GM18907 (cell line): ENCODE measurements at regions not wholly inside any gene's neighbourhood (a gene's known extent, or its start where the extent isn't known, plus 50 kb on each side); places are given as distances from the start of the nearest gene placed in this dataset.
A peak's percentile ranks its signal among the peaks of the same experiment; 100 is the strongest.

Source experiments
- ATAC-seq: cut with Tn5 transposase; IDR thresholded peaks from one replicate; pipeline ENCODE4 v1.9.1; 2021; ENCODE audit warnings: mild to moderate bottlenecking, moderate library complexity; ENCODE audit not compliant: unreplicated experiment

- no peak for ATAC-seq
Observed at GRCh38 chr12:66960006-66960405, 281.1 kb upstream of the GRIP1 start.

- ATAC-seq, result no peak
Observed at GRCh38 chr12:66960704-66961690, 282.1 kb upstream of the GRIP1 start.

- ATAC-seq, result no peak
Observed at GRCh38 chr12:66962290-66962689, 283.4 kb upstream of the GRIP1 start.

GRCh38 chr12:66963901-66964300 is 285.0 kb upstream of the GRIP1 start:
- ATAC-seq, result no peak

- ATAC-seq, result no peak
Observed at GRCh38 chr12:66964629-66965028, 285.8 kb upstream of the GRIP1 start.

GRCh38 chr12:66965621-66966020 is 286.7 kb upstream of the GRIP1 start:
- ATAC-seq, result no peak

GRCh38 chr12:66971816-66972215 is 292.9 kb upstream of the GRIP1 start:
- ATAC-seq, result no peak

- no peak for ATAC-seq
Observed at GRCh38 chr12:66976526-66976925, 292.6 kb upstream of the CAND1 start.

GRCh38 chr12:66978802-66979201 is 290.4 kb upstream of the CAND1 start:
- ATAC-seq, result no peak

- ATAC-seq, result no peak
Observed at GRCh38 chr12:66979251-66979650, 289.9 kb upstream of the CAND1 start.

GRCh38 chr12:66984077-66984476 is 285.1 kb upstream of the CAND1 start:
- no peak for ATAC-seq

GRCh38 chr12:66984962-66985361 is 284.2 kb upstream of the CAND1 start:
- no peak for ATAC-seq

GRCh38 chr12:66999141-66999540 is 270.0 kb upstream of the CAND1 start:
- no peak for ATAC-seq

- no peak for ATAC-seq
Observed at GRCh38 chr12:67001251-67001650, 267.9 kb upstream of the CAND1 start.

GRCh38 chr12:67002720-67003119 is 266.4 kb upstream of the CAND1 start:
- ATAC-seq, result no peak

GRCh38 chr12:67006610-67007009 is 262.5 kb upstream of the CAND1 start:
- ATAC-seq, result no peak

- ATAC-seq, result no peak
Observed at GRCh38 chr12:67014642-67015041, 254.5 kb upstream of the CAND1 start.

GRCh38 chr12:67018105-67018504 is 251.1 kb upstream of the CAND1 start:
- ATAC-seq, result no peak

- ATAC-seq, result no peak
Observed at GRCh38 chr12:67019070-67019469, 250.1 kb upstream of the CAND1 start.

- peak; percentile 89 for ATAC-seq
Observed at GRCh38 chr12:67025543-67026114, 243.5 kb upstream of the CAND1 start.

GRCh38 chr12:67026487-67027246 is 242.5 kb upstream of the CAND1 start:
- ATAC-seq, result no peak

GRCh38 chr12:67028529-67028928 is 240.6 kb upstream of the CAND1 start:
- ATAC-seq, result no peak
